Esophagus squamous epithelium (tissue), 4 donors: ENCODE measurements at regions not wholly inside any gene's neighbourhood (a gene's known extent, or its start where the extent isn't known, plus 50 kb on each side); places are given as distances from the start of the nearest gene placed in this dataset.

Experiments
- POLR2A ChIP-seq, 4 donors: fragments of 450-650 bp; IDR thresholded peaks; one replicate each; pipeline ENCODE4 v1.6.1; 2017; ENCODE audit warnings: antibody characterized with exemption in 4 of 4, mild to moderate bottlenecking in 4 of 4, moderate library complexity in 3 of 4
- TF ChIP-seq, protein P1 (sequence below), 6 experiments: fragments of 450-650 bp in 4 of 6; fragments of 200-600 bp in 2 of 6; sonication (generic) in 2 of 6; IDR thresholded peaks; one replicate each; pipeline ENCODE4 v1.5.1; 2016 to 2019; ENCODE audit warnings: antibody characterized with exemption in 6 of 6, mild to moderate bottlenecking in 4 of 6, moderate library complexity in 4 of 6

- TF ChIP-seq, protein P1, sequence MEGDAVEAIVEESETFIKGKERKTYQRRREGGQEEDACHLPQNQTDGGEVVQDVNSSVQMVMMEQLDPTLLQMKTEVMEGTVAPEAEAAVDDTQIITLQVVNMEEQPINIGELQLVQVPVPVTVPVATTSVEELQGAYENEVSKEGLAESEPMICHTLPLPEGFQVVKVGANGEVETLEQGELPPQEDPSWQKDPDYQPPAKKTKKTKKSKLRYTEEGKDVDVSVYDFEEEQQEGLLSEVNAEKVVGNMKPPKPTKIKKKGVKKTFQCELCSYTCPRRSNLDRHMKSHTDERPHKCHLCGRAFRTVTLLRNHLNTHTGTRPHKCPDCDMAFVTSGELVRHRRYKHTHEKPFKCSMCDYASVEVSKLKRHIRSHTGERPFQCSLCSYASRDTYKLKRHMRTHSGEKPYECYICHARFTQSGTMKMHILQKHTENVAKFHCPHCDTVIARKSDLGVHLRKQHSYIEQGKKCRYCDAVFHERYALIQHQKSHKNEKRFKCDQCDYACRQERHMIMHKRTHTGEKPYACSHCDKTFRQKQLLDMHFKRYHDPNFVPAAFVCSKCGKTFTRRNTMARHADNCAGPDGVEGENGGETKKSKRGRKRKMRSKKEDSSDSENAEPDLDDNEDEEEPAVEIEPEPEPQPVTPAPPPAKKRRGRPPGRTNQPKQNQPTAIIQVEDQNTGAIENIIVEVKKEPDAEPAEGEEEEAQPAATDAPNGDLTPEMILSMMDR (IDR thresholded peaks at IDR 0.05) = no peak
- TF ChIP-seq POLR2A (IDR thresholded peaks at IDR 0.05) = no peak
Observed at GRCh38 chr1:235015291-235015985, 113.2 kb downstream of the TOMM20 start.
